ENCODE measurements at regions not wholly inside any gene's neighbourhood (a gene's known extent, or its start where the extent isn't known, plus 50 kb on each side); places are given as distances from the start of the nearest gene placed in this dataset.
"Not testable (repeated sequence)": the region's sequence is repeated elsewhere in the genome, so short reads cannot be mapped to it uniquely, and the experiment has no call there.

DNA sequence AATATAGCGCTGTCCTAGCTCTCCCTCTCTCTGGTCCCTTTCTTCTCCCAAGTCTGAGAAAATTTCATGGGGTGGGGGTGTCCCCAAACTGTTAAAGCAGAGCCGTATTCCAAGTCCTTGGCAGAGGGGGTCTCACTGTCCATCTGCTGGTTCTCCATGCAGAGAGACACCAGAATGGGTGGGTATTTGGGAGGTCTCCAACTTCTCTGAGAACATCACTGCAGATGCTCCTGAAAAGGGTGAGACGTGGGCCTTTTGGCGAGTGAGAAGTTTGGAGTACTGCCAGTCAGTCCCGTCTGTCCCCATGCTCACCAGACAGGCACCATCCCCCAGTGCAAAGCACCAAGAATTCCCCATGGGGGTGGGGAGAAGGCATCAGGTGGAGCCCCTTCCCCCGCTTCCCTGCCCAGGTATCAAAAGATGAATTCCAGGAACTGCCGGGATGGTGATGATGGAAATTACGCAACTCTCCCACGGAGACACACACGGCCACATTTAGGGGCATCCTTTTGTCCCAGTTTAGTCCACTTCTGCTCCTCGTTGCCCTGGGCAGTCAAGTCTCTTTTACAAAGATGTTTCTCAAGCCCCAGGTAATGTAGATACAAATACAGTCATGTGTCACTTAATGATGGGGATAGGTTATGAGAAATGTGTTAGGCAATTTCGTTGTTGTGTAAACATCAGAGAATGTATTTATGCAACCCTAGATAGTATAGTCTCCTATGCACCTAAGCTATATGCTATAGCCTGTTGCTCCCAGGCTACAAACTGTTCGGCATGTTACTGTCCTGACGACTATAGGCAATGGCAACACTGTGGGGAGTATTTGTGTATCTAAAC lies 73.4 kb upstream of the SRSF6 start:
- TF ChIP-seq EZH2phosphoT487 (IDR thresholded peaks at IDR 0.05; ENCODE audit: borderline replicate concordance, low read length): no peak
- TF ChIP-seq, protein P1, sequence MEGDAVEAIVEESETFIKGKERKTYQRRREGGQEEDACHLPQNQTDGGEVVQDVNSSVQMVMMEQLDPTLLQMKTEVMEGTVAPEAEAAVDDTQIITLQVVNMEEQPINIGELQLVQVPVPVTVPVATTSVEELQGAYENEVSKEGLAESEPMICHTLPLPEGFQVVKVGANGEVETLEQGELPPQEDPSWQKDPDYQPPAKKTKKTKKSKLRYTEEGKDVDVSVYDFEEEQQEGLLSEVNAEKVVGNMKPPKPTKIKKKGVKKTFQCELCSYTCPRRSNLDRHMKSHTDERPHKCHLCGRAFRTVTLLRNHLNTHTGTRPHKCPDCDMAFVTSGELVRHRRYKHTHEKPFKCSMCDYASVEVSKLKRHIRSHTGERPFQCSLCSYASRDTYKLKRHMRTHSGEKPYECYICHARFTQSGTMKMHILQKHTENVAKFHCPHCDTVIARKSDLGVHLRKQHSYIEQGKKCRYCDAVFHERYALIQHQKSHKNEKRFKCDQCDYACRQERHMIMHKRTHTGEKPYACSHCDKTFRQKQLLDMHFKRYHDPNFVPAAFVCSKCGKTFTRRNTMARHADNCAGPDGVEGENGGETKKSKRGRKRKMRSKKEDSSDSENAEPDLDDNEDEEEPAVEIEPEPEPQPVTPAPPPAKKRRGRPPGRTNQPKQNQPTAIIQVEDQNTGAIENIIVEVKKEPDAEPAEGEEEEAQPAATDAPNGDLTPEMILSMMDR (conservative IDR thresholded peaks at IDR 0.05; ENCODE audit: low read depth, low read length): no peak
- TF ChIP-seq EZH2 (IDR thresholded peaks at IDR 0.05; ENCODE audit: low read length, unreplicated experiment): no peak
- ATAC-seq: no peak
- Histone ChIP-seq H3K4me3 (ENCODE audit: low read length) (no peak overlapping the region), H3K4me1 (ENCODE audit: insufficient read depth, low read length) (no peaks in the 10 kb centered on the region), H3K4me2 (ENCODE audit: low read length) (no peak overlapping the region), H3F3A (ENCODE audit: low read length, unreplicated experiment) (no peaks in the 10 kb centered on the region), H3K9ac (ENCODE audit: low read length) (no peak overlapping the region), H3K27me3 (ENCODE audit: low read length) (peaks cover 26% of the 10 kb centered on the region), H3K9me3 (ENCODE audit: low read length) (no peaks in the 10 kb centered on the region), H3K79me2 (ENCODE audit: low read length) (no peaks in the 10 kb centered on the region), H2AFZ (ENCODE audit: low read length) (no peak overlapping the region), H3K36me3 (ENCODE audit: low read depth, low read length) (no peaks in the 10 kb centered on the region), H4K20me1 (ENCODE audit: low read length) (no peaks in the 10 kb centered on the region), H3K27ac (ENCODE audit: low read length) (no peak overlapping the region), H3K9me2 (replicated peaks; ENCODE audit: low read length) (no peaks in the 10 kb centered on the region)
- POLR2A ChIA-PET (ENCODE audit: unreplicated experiment): no interaction called here
- DNase-seq: no peak
- CTCF ChIA-PET: no interaction called here
- BruUV-seq (replicated peaks): no TSS peak
- intact Hi-C loops (cut with micrococcal nuclease): no loop called here

DNA sequence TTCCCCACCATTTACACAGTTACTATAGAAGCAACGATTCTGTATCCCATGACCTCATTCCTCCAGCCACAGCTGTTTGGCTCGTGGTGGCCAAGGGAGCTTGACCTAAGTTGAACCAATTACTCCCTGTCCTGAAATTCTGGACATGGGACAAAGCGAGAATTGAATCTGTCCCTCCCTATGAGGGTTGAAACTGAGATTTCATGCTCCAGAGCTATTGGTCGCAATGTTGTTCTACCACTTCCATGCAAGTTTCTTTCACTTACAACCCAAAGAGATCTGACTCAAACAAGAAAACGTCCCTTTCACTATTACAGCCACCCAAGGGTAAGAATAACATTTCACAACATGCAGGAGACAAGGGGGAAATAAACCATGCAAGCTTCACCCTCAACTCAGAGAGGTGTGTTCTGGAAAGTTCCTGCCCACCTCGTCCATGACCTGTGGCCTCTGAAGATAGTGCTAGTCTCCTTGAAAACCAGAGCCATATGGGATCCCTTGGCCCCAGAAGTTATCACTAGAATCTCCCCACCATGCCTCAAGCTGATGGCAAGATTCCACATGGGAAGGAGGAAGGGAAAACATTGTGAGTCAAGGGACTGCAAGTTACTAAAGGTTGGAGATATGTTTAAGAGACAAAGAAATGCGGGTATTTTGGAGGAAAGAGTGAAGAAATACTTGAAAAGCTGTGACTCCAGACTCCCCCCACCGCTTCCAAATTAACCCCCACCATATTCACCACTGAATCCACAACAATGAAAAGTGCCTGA lies 74.5 kb upstream of the SRSF6 start:
- CTCF ChIA-PET: no interaction called here
- TF ChIP-seq EZH2 (IDR thresholded peaks at IDR 0.05; ENCODE audit: low read length, unreplicated experiment) (no peak), EZH2phosphoT487 (IDR thresholded peaks at IDR 0.05; ENCODE audit: borderline replicate concordance, low read length) (no peak)
- TF ChIP-seq, protein P1 (conservative IDR thresholded peaks at IDR 0.05; ENCODE audit: low read depth, low read length): no peak
- Histone ChIP-seq H3K27ac (ENCODE audit: low read length) (no peak overlapping the region), H3K79me2 (ENCODE audit: low read length) (no peaks in the 10 kb centered on the region), H4K20me1 (ENCODE audit: low read length) (no peaks in the 10 kb centered on the region), H3K9me2 (replicated peaks; ENCODE audit: low read length) (no peaks in the 10 kb centered on the region), H3K4me3 (ENCODE audit: low read length) (no peak overlapping the region), H3K9ac (ENCODE audit: low read length) (no peak overlapping the region), H3K9me3 (ENCODE audit: low read length) (no peaks in the 10 kb centered on the region), H3K27me3 (ENCODE audit: low read length) (peaks cover 17% of the 10 kb centered on the region), H3K4me1 (ENCODE audit: insufficient read depth, low read length) (no peaks in the 10 kb centered on the region), H3K4me2 (ENCODE audit: low read length) (no peak overlapping the region), H2AFZ (ENCODE audit: low read length) (no peak overlapping the region), H3K36me3 (ENCODE audit: low read depth, low read length) (no peaks in the 10 kb centered on the region), H3F3A (ENCODE audit: low read length, unreplicated experiment) (no peaks in the 10 kb centered on the region)
- ATAC-seq: no peak
- BruUV-seq (replicated peaks): no TSS peak
- intact Hi-C loops (cut with micrococcal nuclease): no loop called here
- POLR2A ChIA-PET (ENCODE audit: unreplicated experiment): no interaction called here
- DNase-seq: no peak

DNA sequence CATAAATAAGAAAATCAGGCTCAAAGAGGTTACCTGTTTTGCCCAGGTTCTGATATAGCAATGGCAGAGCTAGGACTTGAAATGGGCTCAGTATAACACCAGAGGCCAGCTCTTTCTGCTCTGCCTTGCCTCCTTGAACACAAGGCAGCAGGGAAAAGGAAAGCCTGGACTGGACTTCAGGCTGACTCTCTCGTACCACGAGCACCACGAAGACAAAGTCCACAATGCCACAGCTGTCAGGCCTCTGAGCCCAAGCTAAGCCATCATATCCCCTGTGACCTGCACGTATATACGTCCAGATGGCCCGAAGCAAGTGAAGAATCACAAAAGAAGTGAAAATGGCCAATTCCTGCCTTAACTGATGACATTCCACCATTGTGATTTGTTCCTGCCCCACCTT lies 75.6 kb upstream of the SRSF6 start:
- H3K9me3 ChIP-seq (ENCODE audit: low read length); H3K4me1 ChIP-seq (ENCODE audit: insufficient read depth, low read length); H4K20me1 ChIP-seq (ENCODE audit: low read length); H3K9me2 ChIP-seq (replicated peaks; ENCODE audit: low read length); CTCF ChIA-PET; BruUV-seq (replicated peaks); DNase-seq; intact Hi-C loops (cut with micrococcal nuclease); H3K36me3 ChIP-seq (ENCODE audit: low read depth, low read length); POLR2A ChIA-PET (ENCODE audit: unreplicated experiment); H3K79me2 ChIP-seq (ENCODE audit: low read length); H3K9ac ChIP-seq (ENCODE audit: low read length); H2AFZ ChIP-seq (ENCODE audit: low read length); H3K4me2 ChIP-seq (ENCODE audit: low read length); H3K4me3 ChIP-seq (ENCODE audit: low read length); H3F3A ChIP-seq (ENCODE audit: low read length, unreplicated experiment); ATAC-seq; H3K27ac ChIP-seq (ENCODE audit: low read length): not testable (repeated sequence)
- H3K27me3 ChIP-seq (ENCODE audit: low read length): peaks cover 18% of the 10 kb centered on the region

DNA sequence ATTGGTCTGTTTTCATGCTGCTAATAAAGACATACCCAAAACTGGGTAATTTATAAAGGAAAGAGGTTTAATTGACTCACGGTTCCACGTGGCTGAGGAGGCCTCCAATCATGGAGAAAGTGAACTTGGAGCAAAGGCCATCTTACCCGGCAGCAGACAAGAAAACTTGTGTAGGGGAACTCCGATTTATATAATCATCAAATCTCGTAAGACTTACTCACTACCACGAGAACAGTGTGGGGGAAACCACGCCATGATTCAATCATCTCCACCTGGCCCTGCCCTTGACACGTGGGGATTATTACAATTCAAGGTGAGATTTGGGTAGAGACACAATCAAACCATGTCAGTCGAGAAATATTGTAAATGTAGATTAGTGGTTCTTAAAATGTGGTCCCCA lies 76.2 kb upstream of the SRSF6 start:
- H3F3A ChIP-seq (ENCODE audit: low read length, unreplicated experiment); H3K27ac ChIP-seq (ENCODE audit: low read length); ATAC-seq; H2AFZ ChIP-seq (ENCODE audit: low read length); H3K9me3 ChIP-seq (ENCODE audit: low read length); H3K36me3 ChIP-seq (ENCODE audit: low read depth, low read length); H3K79me2 ChIP-seq (ENCODE audit: low read length); CTCF ChIA-PET; BruUV-seq (replicated peaks); H3K9me2 ChIP-seq (replicated peaks; ENCODE audit: low read length); H3K4me2 ChIP-seq (ENCODE audit: low read length); intact Hi-C loops (cut with micrococcal nuclease); H3K9ac ChIP-seq (ENCODE audit: low read length); DNase-seq; POLR2A ChIA-PET (ENCODE audit: unreplicated experiment); H3K4me1 ChIP-seq (ENCODE audit: insufficient read depth, low read length); H4K20me1 ChIP-seq (ENCODE audit: low read length); H3K4me3 ChIP-seq (ENCODE audit: low read length): not testable (repeated sequence)
- peaks cover 22% of the 10 kb centered on the region for H3K27me3 ChIP-seq (ENCODE audit: low read length)
